ENCODE measurements at regions not wholly inside any gene's neighbourhood (a gene's known extent, or its start where the extent isn't known, plus 50 kb on each side); places are given as distances from the start of the nearest gene placed in this dataset.
A peak's percentile ranks its signal among the peaks of the same experiment; 100 is the strongest.

DNA sequence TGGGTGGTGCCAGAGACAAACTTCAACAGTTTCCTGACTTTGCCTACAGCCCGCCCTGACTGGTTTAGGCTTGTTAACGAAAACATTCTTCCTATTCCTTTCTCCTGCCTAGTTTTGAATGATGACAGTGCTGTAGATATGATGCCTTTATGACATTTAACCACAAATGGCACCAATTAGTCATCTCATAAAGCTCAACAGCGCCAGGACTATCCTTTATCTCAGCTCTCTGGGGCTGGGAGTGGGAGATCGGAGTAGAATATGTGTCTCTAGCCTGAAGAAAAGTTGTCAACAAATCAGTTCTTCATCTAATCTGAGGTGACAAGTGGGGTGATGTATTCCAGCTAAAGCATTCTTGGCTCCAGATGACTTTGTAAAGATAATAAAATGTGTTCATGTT, 64.6 kb upstream of the SH3RF1 start:
- Histone ChIP-seq H3K18ac (ENCODE audit: extremely low read depth, low read length) (no peak overlapping the region), H3K27me3 (replicated peaks in 1 of 4; ENCODE audit: control insufficient read depth in 3 of 4, extremely low read depth in 1 of 4, insufficient read depth in 3 of 4, low read length in 3 of 4) (peaks cover 0 to 1% (median 0%) of the 10 kb centered on the region in 4 experiments; a peak in 1 of 7 replicates), H2BK20ac (ENCODE audit: low read length) (no peak overlapping the region), H3K9me3 (ENCODE audit: insufficient read depth in 2 of 2, low read depth in 1 of 2, low read length in 1 of 2) (peaks cover 0 to 3% of the 10 kb centered on the region in 2 experiments; a peak in 1 of 4 replicates), H3K23me2 (ENCODE audit: low read depth, low read length) (no peaks in the 10 kb centered on the region), H3K36me3 (ENCODE audit: control insufficient read depth in 2 of 4, insufficient read depth in 4 of 4, low read length in 3 of 4) (no peaks in the 10 kb centered on the region), H4K91ac (replicated peaks; ENCODE audit: insufficient read length, low read length) (no peak overlapping the region), H3K4me2 (ENCODE audit: insufficient read depth in 1 of 2, low read depth in 2 of 2, low read length in 2 of 2) (no peak overlapping the region), H4K8ac (ENCODE audit: extremely low read depth, insufficient read depth, low read length) (no peak overlapping the region), H2BK5ac (ENCODE audit: low read depth, low read length) (no peak overlapping the region), H3K79me1 (ENCODE audit: low read depth, low read length) (no peaks in the 10 kb centered on the region), H4K20me1 (replicated peaks in 1 of 2; ENCODE audit: control insufficient read depth in 1 of 2, insufficient read depth in 2 of 2, low read length in 2 of 2) (no peaks in the 10 kb centered on the region), H2AK5ac (ENCODE audit: low read depth, low read length) (no peak overlapping the region), H3K4me1 (replicated peaks in 1 of 4; ENCODE audit: control insufficient read depth in 3 of 4, insufficient read depth in 4 of 4, low read length in 3 of 4) (no peaks in the 10 kb centered on the region), H3K56ac (replicated peaks; ENCODE audit: insufficient read length, low read depth, low read length) (no peak overlapping the region), H2BK120ac (replicated peaks; ENCODE audit: low read depth, low read length) (no peak overlapping the region), H3K4ac (replicated peaks; ENCODE audit: insufficient read length, low read depth, low read length) (no peak overlapping the region), H3K4me3 (ENCODE audit: extremely low read depth in 1 of 4, insufficient read depth in 2 of 4, low read depth in 3 of 4, low read length in 4 of 4) (no peak overlapping the region), H3K14ac (ENCODE audit: insufficient read length) (no peak overlapping the region), H3K27ac (ENCODE audit: low read depth, low read length) (no peak overlapping the region), H2AFZ (ENCODE audit: low read length) (peak overlapping the region; percentile 31; the same call in 1 of the 2 replicates), H2BK15ac (ENCODE audit: low read length) (no peak overlapping the region), H3K23ac (ENCODE audit: insufficient read length) (no peak overlapping the region), H2BK12ac (ENCODE audit: low read depth, low read length) (no peak overlapping the region), H4K5ac (ENCODE audit: insufficient read length, low read depth, low read length) (no peak overlapping the region), H3K9ac (replicated peaks in 1 of 4; ENCODE audit: extremely low read depth in 1 of 4, low read depth in 3 of 4, low read length in 3 of 4) (no peak overlapping the region), H3K79me2 (ENCODE audit: control insufficient read depth in 1 of 2, insufficient read depth in 2 of 2, low read length in 2 of 2) (no peaks in the 10 kb centered on the region)
- no peak for FAIRE-seq
- TF ChIP-seq EGR1 (IDR thresholded peaks at IDR 0.05; ENCODE audit: borderline replicate concordance, low read depth, low read length) (no peak), SP1 (IDR thresholded peaks at IDR 0.05; ENCODE audit: low read depth, low read length) (no peak), MAFK (IDR thresholded peaks at IDR 0.05; ENCODE audit: low read depth, low read length) (no peak), ZNF274 (IDR thresholded peaks at IDR 0.05; ENCODE audit: borderline replicate concordance, extremely low read depth, low read length) (no peak), SP4 (IDR thresholded peaks at IDR 0.05; ENCODE audit: low read length) (no peak), GTF2F1 (IDR thresholded peaks at IDR 0.05; ENCODE audit: borderline replicate concordance, low read depth, low read length) (no peak), CEBPB (IDR thresholded peaks at IDR 0.05; ENCODE audit: low read depth, low read length) (no peak), NRF1 (IDR thresholded peaks at IDR 0.05; ENCODE audit: low read depth, low read length) (no peak), KDM4A (IDR thresholded peaks at IDR 0.05; ENCODE audit: low read depth, low read length, severe bottlenecking) (no peak), CHD2 (IDR thresholded peaks at IDR 0.05; ENCODE audit: low read length) (no peak)
- TF ChIP-seq, protein P1, sequence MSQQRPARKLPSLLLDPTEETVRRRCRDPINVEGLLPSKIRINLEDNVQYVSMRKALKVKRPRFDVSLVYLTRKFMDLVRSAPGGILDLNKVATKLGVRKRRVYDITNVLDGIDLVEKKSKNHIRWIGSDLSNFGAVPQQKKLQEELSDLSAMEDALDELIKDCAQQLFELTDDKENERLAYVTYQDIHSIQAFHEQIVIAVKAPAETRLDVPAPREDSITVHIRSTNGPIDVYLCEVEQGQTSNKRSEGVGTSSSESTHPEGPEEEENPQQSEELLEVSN (IDR thresholded peaks at IDR 0.05): no peak
- WGBS, 2 experiments (ENCODE audit: extremely low coverage in 1 of 2, insufficient coverage in 1 of 2, insufficient read length in 1 of 2, insufficient replicate concordance in 2 of 2, low coverage in 1 of 2, low lambda C conversion rate in 2 of 2, missing lambda C conversion rate in 1 of 2): 93% methylated on average over 4 of the region's 4 CpGs; no CpG with 5 or more reads in 1 of the 2 experiments
- ChIA-PET POLR2A (ENCODE audit: partially characterized antibody) (no interaction called here), CTCF (ENCODE audit: partially characterized antibody) (interaction anchor here (1.0 to 1.2 kb wide), 2 partner anchors 77 to 278 kb away, joined by 3 read pairs; no protein-coding TSS in a partner anchor)
- DNase-seq (ENCODE audit: low read depth in 1 of 2, low spot score in 2 of 2): no peak
